Parathyroid adenoma (tissue), 2 donors: ENCODE measurements at regions not wholly inside any gene's neighbourhood (a gene's known extent, or its start where the extent isn't known, plus 50 kb on each side); places are given as distances from the start of the nearest gene placed in this dataset.

ENCODE experiments used
- H2AFZ ChIP-seq: fragments of 300-600 bp; sonication (generic); one replicate; pipeline ENCODE4 v1.7.0; 2017; ENCODE audit warnings: antibody characterized with exemption, mild to moderate bottlenecking
- H3K27ac ChIP-seq: fragments of 300-600 bp; sonication (generic); one replicate; pipeline ENCODE4 v1.7.0; 2017
- H3K27me3 ChIP-seq: fragments of 300-600 bp; sonication (generic); one replicate; pipeline ENCODE4 v1.7.0; 2017; ENCODE audit warnings: low read length; ENCODE audit not compliant: control insufficient read depth, insufficient read depth
- H3K36me3 ChIP-seq: fragments of 300-600 bp; sonication (generic); one replicate; pipeline ENCODE4 v1.7.0; 2017; ENCODE audit warnings: low read length; ENCODE audit not compliant: control insufficient read depth, insufficient read depth
- H3K4me1 ChIP-seq: fragments of 300-600 bp; sonication (generic); one replicate; pipeline ENCODE4 v1.7.0; 2017; ENCODE audit warnings: control low read depth
- H3K4me2 ChIP-seq: fragments of 300-600 bp; sonication (generic); one replicate; pipeline ENCODE4 v1.7.0; 2017; ENCODE audit warnings: low read length
- H3K4me3 ChIP-seq: fragments of 300-600 bp; sonication (generic); one replicate; pipeline ENCODE4 v1.7.0; 2017; ENCODE audit warnings: low read depth, low read length
- H3K79me2 ChIP-seq: fragments of 300-600 bp; sonication (generic); one replicate; pipeline ENCODE4 v1.7.0; 2017; ENCODE audit warnings: control low read depth
- H3K9ac ChIP-seq: fragments of 300-600 bp; sonication (generic); one replicate; pipeline ENCODE4 v1.7.0; 2017; ENCODE audit warnings: mild to moderate bottlenecking
- H3K9me3 ChIP-seq: fragments of 300-600 bp; sonication (generic); one replicate; pipeline ENCODE4 v1.7.0; 2017; ENCODE audit warnings: low read length; ENCODE audit not compliant: control insufficient read depth
- TF ChIP-seq, protein P1 (sequence below): fragments of 300-600 bp; sonication (generic); IDR thresholded peaks from one replicate; pipeline ENCODE4 v1.7.0; 2017; ENCODE audit warnings: antibody characterized with exemption, mild to moderate bottlenecking
- donor health status: primary hyperparathyroidism.

GRCh38 chr20:63091901-63092659 lies 85.3 kb upstream of the BHLHE23 start:
- H2AFZ ChIP-seq, result no peak overlapping the region
- no peaks in the 10 kb centered on the region for H3K4me1 ChIP-seq
- no peak overlapping the region for H3K27ac ChIP-seq
- H3K79me2 ChIP-seq, result no peaks in the 10 kb centered on the region
- H3K9ac ChIP-seq, result no peak overlapping the region
- H3K27me3 ChIP-seq, result peaks cover 3% of the 10 kb centered on the region
- no peaks in the 10 kb centered on the region for H3K36me3 ChIP-seq
- H3K4me2 ChIP-seq, result no peak overlapping the region
- TF ChIP-seq, protein P1, sequence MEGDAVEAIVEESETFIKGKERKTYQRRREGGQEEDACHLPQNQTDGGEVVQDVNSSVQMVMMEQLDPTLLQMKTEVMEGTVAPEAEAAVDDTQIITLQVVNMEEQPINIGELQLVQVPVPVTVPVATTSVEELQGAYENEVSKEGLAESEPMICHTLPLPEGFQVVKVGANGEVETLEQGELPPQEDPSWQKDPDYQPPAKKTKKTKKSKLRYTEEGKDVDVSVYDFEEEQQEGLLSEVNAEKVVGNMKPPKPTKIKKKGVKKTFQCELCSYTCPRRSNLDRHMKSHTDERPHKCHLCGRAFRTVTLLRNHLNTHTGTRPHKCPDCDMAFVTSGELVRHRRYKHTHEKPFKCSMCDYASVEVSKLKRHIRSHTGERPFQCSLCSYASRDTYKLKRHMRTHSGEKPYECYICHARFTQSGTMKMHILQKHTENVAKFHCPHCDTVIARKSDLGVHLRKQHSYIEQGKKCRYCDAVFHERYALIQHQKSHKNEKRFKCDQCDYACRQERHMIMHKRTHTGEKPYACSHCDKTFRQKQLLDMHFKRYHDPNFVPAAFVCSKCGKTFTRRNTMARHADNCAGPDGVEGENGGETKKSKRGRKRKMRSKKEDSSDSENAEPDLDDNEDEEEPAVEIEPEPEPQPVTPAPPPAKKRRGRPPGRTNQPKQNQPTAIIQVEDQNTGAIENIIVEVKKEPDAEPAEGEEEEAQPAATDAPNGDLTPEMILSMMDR, result no peak
- H3K9me3 ChIP-seq, result no peaks in the 10 kb centered on the region
- no peak overlapping the region for H3K4me3 ChIP-seq

- Histone ChIP-seq H3K4me3 (no peak overlapping the region), H3K4me2 (no peak overlapping the region), H2AFZ (no peak overlapping the region), H3K4me1 (no peaks in the 10 kb centered on the region), H3K27ac (no peak overlapping the region), H3K9ac (no peak overlapping the region), H3K79me2 (no peaks in the 10 kb centered on the region), H3K9me3 (no peaks in the 10 kb centered on the region), H3K27me3 (peaks cover 3% of the 10 kb centered on the region), H3K36me3 (no peaks in the 10 kb centered on the region)
- TF ChIP-seq, protein P1, result no peak
These were observed 84.2 kb upstream of the BHLHE23 start for GRCh38 chr20:63090682-63091571.

DNA sequence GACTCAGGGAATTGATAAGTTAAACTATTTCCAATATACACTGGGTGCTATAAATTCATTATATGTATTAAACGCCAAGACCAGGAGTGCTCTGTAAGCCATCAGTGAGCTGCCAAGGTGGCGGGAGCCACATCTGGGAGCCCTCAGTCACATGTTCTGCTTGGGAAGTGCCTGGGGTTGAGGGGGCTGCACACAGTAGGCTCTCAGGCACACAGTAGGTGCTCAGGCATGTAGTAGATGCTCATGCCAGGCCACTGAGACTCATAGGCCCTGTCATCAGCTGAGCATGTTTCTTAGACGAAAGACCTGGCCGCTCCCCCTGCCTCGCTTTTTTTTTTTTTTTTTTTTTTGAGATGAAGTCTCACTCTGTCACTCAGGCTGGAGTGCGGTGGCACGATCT lies 83.3 kb upstream of the BHLHE23 start:
- TF ChIP-seq, protein P1, result no peak
- Histone ChIP-seq H3K27me3 (peaks cover 3% of the 10 kb centered on the region), H3K36me3 (no peaks in the 10 kb centered on the region)

DNA sequence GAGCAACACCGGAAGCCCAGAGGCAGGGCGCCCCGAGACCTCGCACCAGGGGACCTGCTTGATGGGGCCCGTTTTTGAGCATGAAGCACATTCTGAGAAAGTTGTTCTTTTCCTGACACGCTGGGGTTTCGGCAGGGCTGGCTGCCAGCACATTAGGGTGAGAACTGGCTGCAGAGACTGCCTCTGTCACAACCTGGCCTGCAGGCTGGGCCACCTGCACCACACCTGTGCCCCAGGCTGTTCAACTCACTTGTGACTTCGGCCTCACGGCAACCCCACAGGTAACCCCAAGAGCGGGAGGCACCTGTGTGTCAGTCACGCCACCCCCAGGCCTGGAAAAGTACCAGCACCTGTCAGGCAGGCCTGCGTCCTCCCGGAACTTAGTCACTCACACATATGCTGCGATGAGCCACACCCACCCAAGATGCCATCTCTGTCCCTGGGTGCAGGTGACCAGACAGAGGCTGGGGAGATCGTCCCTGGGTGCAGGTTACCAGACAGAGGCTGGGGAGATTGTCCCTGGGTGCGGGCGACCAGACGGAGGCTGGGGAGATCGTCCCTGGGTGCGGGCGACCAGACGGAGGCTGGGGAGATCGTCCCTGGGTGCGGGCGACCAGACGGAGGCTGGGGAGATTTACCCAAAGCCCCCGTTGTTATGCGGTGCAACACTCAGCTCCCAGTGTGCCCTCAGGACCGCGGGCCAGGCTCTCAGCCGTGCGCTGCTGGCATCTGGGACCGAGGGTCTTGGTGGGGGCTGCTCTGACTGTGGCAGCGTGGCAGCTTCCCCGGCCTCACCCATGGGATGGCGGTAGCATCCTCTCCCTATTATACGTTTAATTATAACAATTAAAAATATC lies 82.5 kb upstream of the BHLHE23 start:
- Histone ChIP-seq H3K4me1 (no peaks in the 10 kb centered on the region), H3K9me3 (no peaks in the 10 kb centered on the region), H3K9ac (no peak overlapping the region), H3K79me2 (no peaks in the 10 kb centered on the region), H3K4me2 (no peak overlapping the region), H3K4me3 (no peak overlapping the region), H3K27me3 (peaks cover 3% of the 10 kb centered on the region), H3K36me3 (no peaks in the 10 kb centered on the region), H2AFZ (no peak overlapping the region), H3K27ac (no peak overlapping the region)
- TF ChIP-seq, protein P1, result no peak

More for the DNA sequence above, 83.3 kb upstream of the BHLHE23 start:
- Histone ChIP-seq H3K4me3 (no peak overlapping the region), H3K9ac (no peak overlapping the region), H3K9me3 (no peaks in the 10 kb centered on the region), H3K79me2 (no peaks in the 10 kb centered on the region), H3K4me1 (no peaks in the 10 kb centered on the region), H3K27ac (no peak overlapping the region), H3K4me2 (no peak overlapping the region), H2AFZ (no peak overlapping the region)
